ENCODE measurements at regions not wholly inside any gene's neighbourhood (a gene's known extent, or its start where the extent isn't known, plus 50 kb on each side); places are given as distances from the start of the nearest gene placed in this dataset.
A peak's percentile ranks its signal among the peaks of the same experiment; 100 is the strongest.

- DNase-seq = no peak
Measured at GRCh38 chr5:114179134-114179533, 182.7 kb upstream of the KCNN2 start.

GRCh38 chr5:114184006-114184405 lies 177.9 kb upstream of the KCNN2 start:
- DNase-seq = peak; percentile 69

GRCh38 chr5:114185274-114185673 lies 176.6 kb upstream of the KCNN2 start:
- DNase-seq = peak; percentile 78

DNA sequence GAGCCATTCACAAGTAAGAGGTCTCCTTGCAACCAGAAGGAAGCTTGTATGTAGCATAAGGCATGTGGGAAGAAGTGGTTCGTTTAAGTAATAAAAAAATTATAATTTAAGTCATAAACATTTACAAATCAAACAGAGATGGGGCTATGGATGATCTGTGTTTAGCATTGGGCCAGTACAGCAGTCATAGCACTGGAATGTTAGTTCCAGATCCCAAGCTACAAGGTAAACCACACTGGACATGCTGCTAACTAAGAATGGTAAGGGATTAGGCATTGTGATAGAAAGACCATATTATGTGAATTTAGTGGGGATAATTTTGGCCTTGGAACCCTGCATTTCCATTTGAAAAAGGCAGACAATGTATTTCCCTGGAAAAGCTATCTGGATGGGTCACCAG lies 170.4 kb upstream of the KCNN2 start:
- DNase-seq = peak; percentile 37

GRCh38 chr5:114192108-114192507 lies 169.8 kb upstream of the KCNN2 start:
- peak; percentile 81 for DNase-seq

- DNase-seq = no peak
Measured at GRCh38 chr5:114201332-114201731, 160.5 kb upstream of the KCNN2 start.

- DNase-seq = no peak
Measured at GRCh38 chr5:114204923-114205322, 156.9 kb upstream of the KCNN2 start.

- DNase-seq = no peak
Measured at GRCh38 chr5:114206640-114207039, 155.2 kb upstream of the KCNN2 start.

- no peak for DNase-seq
Measured at GRCh38 chr5:114207615-114208014, 154.3 kb upstream of the KCNN2 start.

GRCh38 chr5:114208120-114208519 lies 153.8 kb upstream of the KCNN2 start:
- DNase-seq = no peak

GRCh38 chr5:114208588-114208987 lies 153.3 kb upstream of the KCNN2 start:
- no peak for DNase-seq

DNA sequence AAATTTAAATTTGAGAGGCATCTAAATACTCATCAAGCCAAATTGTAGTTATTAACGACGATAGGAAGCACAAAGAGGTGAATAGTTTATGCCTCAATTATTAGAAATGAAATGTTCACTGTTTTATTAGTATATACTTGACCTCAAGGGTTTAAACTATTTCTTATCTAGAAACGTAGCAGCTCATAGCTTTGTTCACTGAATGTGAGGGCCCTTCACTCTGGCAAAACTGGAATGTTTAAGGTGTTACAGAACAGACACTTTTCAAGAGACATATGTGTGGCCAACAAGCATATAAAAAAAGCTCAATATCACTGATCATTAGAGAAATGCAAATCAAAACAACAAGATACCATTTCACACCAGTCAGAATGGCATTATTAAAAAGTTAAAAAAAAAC lies 151.2 kb upstream of the KCNN2 start:
- DNase-seq = no peak

GRCh38 chr5:114221807-114222206 lies 140.1 kb upstream of the KCNN2 start:
- no peak for DNase-seq

GRCh38 chr5:114223866-114224265 lies 138.0 kb upstream of the KCNN2 start:
- DNase-seq = peak; percentile 40

DNA sequence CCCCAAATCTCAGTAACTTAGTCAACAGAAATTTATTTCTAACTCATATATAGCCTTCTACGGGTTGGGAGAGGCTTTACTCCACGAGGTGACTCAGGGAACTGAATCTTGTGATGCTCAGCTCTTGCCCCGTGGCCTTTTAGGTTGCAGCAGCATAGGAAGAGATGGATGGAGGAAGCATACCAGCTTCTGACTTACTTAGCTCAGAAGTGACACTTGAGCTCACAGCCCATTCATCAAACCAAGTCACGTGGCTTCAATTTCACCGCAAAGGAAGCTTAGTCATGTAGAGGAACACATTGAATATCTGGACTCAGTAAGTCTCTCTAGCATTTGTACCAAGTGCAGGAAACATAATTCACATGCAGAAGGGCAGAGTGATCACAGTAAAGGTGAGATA lies 124.1 kb upstream of the KCNN2 start:
- DNase-seq = peak; percentile 95

DNA sequence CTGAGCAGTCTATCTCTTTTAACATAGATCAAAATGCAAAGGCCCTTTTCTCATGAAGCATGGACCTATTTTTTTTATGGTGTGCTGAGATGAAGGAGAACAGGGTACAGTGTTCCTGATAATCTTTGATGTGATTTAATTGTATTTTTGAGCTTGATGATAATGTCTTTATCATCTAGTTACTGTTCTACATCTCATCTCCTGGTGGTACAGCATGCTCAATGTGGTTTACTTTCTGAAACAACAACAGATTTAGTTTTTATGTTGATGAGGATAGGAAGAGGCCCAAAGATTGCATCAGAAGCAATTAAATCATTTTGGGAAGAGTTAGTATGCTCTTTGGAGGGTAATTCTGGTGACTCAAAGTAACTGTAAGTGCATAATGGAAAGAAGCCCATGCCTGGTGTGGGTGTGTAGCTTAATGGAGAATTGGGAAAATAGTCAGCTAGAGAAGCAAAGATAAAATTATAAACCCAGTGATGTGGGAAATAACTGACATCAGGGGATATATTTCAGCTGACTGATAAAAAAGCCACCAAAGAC lies 123.0 kb upstream of the KCNN2 start:
- peak; percentile 56 for DNase-seq

DNA sequence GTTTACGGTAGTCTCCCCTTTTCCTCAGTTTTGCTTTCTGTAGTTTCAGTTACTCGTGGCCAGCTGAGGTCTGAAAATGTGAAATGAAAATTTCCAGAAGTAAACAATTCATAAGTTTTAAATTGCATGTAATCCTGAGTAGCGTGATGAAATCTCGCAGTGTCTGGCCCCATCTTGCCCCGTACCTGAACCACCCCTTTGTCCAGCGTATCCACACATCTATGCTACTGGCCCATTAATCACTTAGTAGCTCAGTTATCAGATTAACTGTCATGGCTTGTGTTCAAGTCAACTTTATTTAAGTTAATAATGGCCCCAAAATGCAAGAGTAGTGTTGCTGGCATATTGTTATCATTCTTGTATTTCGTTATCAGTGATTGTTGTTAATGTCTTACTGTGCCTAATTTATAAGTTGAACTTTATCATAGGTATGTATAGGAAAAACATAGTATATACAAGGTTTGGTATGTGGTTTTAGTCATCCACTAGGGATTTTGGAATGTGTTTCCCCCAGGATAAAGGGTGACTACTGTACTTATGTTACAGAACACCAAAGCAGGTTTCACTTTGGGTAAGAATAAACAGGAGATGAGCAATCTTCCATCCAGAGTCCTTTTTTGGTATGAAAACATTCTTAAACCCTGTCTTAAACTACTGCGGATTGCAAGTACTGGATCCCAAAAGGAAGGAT lies 118.4 kb upstream of the KCNN2 start:
- peak; percentile 90 for DNase-seq

DNA sequence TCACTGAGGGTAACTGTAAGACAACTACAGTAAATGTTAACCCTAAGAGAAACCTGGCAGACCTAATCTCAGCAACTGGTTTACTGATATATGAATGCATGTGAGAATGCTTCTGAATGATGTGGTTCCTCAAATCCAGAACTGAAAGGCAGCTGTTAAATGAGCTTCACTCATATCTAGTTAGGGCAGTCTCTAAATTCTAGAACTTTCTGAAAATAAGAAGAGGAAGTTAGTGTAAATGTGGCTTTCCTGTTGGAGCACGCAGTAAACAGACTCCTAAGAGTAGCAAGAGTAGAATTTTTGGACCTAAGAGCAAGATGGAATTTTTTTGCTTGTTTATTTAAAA lies 117.9 kb upstream of the KCNN2 start:
- no peak for DNase-seq

- peak; percentile 69 for DNase-seq
Measured at GRCh38 chr5:114249823-114250222, 112.0 kb upstream of the KCNN2 start.

DNA sequence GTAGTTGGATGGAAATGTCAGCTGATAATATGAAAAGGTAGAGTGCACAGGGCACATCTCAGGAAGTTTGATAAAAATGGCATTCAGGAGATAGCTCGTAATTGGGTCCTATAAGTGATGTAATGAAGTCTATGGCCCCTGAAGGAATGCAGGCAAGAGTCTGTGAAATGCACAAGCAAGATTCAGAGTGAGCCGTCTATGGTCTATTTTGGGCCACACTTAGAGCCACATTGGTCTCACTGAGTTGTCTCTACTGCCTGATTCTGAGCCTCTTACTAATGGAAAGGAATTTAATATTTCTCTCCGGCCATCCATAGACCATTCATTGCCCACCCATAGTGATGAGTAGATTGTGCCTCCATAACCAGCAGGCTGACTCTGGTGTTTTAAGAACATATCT lies 111.3 kb upstream of the KCNN2 start:
- DNase-seq = peak; percentile 6

- no peak for DNase-seq
Measured at GRCh38 chr5:114252226-114252625, 109.6 kb upstream of the KCNN2 start.

GRCh38 chr5:114255260-114255659 lies 106.6 kb upstream of the KCNN2 start:
- no peak for DNase-seq

DNA sequence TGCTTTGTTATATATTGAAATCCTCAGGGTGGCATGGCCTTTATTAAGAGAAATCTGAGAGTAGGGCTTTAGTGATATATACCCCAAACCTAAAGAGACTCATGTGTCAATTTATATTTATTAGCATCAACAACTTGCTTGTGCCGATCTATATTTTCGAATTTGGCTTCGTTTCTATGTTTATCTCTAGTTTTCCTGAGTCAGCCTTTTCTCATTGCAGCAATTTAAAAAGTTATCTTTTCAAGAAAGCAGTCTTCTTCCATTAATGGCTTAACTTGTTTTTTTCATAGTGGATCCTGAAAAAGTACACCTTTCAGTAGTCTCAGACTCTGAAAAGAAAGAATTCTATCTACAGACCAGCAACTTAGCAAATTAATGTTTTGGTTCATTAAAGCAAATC lies 99.9 kb upstream of the KCNN2 start:
- no peak for DNase-seq

DNA sequence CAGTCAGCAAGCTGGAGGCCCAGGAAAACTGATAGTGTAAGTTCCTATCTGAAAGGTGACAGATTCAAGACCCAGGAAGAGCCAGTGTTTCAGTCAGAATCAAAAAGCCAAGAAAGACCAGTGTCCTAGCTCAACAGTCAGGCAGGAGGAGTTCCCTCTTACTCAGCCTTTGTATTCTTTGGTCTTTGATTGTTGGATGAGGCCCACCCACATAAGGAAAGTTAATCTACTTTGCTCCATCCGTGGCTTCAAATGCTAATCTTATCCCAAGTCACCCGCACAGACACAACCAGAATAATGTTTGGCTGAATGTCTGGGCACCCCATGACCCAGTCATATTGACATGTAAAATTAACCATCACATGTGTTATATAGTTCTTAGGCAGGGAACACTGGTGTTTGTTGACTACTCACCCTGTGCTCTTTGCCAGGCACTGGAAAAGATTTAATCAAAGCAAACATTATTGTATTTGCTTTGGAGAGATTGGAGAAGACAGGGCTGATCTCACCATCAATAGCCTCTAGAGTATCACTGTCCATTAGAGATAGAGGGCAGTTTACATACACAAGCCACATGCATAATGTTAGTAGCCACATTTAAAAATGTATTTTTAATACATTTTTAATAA lies 96.3 kb upstream of the KCNN2 start:
- DNase-seq = no peak

GRCh38 chr5:114266374-114266773 lies 95.5 kb upstream of the KCNN2 start:
- peak; percentile 23 for DNase-seq

Measured in EL (cell line).